GM12874 (cell line): ENCODE measurements at regions not wholly inside any gene's neighbourhood (a gene's known extent, or its start where the extent isn't known, plus 50 kb on each side); places are given as distances from the start of the nearest gene placed in this dataset.
A peak's percentile ranks its signal among the peaks of the same experiment; 100 is the strongest.

Experiments
- TF ChIP-seq, protein P1 (sequence below): IDR thresholded peaks from 2 replicates; pipeline ENCODE4 v1.5.1; 2011; ENCODE audit warnings: low read depth, mild to moderate bottlenecking, control low read depth, low read length, moderate library complexity; ENCODE audit not compliant: insufficient read depth

DNA sequence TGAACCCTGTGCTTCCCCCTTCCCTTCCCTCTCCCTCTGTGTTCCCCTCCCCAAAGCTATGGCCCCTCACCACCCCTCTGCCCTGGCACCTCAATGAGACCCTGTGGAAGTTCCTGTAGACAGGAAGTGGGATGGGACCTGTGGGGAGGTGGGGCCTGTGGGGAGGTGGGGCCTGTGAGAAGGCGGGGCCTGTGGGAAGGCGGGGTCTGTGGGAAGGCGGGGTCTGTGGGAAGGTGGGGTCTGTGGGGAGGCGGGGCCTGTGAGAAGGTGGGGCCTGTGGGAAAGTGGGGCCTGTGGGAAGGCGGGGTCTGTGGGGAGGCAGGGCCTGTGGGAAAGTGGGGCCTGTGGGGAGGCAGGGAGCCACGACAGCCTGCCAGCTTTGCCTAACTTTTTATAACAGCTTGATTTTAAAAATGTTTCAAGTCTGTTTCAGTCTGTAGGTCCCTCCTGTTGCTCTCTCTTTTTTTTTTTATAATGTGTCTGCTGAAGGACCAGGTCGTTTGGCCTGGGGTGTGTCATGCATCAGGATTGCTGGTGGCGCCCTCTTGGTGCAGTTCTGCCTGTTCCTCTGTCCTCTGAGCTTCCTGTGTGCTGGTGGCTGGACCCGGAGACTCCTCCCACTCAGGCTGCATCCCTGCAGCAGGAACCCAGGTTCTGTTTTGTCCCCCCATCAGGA, 70.5 kb upstream of the SLCO4A1 start:
- TF ChIP-seq, protein P1, sequence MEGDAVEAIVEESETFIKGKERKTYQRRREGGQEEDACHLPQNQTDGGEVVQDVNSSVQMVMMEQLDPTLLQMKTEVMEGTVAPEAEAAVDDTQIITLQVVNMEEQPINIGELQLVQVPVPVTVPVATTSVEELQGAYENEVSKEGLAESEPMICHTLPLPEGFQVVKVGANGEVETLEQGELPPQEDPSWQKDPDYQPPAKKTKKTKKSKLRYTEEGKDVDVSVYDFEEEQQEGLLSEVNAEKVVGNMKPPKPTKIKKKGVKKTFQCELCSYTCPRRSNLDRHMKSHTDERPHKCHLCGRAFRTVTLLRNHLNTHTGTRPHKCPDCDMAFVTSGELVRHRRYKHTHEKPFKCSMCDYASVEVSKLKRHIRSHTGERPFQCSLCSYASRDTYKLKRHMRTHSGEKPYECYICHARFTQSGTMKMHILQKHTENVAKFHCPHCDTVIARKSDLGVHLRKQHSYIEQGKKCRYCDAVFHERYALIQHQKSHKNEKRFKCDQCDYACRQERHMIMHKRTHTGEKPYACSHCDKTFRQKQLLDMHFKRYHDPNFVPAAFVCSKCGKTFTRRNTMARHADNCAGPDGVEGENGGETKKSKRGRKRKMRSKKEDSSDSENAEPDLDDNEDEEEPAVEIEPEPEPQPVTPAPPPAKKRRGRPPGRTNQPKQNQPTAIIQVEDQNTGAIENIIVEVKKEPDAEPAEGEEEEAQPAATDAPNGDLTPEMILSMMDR: peak; percentile 18; the same call in 1 of the 2 replicates

DNA sequence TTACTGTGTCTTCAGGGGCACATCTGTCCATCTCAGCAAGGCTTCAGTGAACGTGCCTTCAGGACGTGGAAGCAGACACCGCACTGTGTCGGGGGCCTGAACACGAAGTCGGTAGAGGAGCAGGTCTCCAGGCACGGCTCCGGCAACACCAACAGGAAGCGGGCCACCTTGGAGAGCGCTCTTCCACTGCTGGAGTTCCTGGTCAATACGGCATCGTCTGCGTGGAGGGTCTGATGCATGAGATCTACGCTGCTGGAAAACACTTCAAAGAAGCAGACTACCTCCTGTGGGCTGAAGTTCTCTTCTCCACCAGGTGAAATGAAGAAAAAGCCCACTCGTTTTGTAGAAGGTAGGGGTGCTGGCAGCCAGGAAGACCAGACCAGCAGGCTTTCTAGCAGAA, 69.3 kb upstream of the SLCO4A1 start:
- TF ChIP-seq, protein P1: no peak

DNA sequence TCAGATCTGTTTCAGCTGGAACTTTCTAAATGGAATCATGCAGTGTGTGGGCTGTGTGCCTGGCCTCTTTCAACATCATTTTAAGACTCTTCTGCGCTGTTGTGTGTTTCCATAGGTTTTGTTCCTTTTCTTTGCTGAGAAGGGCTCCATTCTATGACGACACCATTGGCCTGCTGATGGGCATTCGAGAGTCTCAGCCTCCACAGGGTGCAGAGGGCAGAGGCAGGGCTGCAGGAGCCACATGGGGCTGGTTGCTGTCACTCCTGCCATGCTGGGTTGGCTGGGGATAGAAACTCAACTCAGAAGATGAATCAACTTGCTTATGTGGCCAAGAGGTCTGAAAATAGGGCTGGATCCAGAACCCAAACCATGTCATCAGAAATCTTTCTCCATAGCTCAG, 68.5 kb upstream of the SLCO4A1 start:
- TF ChIP-seq, protein P1: no peak

DNA sequence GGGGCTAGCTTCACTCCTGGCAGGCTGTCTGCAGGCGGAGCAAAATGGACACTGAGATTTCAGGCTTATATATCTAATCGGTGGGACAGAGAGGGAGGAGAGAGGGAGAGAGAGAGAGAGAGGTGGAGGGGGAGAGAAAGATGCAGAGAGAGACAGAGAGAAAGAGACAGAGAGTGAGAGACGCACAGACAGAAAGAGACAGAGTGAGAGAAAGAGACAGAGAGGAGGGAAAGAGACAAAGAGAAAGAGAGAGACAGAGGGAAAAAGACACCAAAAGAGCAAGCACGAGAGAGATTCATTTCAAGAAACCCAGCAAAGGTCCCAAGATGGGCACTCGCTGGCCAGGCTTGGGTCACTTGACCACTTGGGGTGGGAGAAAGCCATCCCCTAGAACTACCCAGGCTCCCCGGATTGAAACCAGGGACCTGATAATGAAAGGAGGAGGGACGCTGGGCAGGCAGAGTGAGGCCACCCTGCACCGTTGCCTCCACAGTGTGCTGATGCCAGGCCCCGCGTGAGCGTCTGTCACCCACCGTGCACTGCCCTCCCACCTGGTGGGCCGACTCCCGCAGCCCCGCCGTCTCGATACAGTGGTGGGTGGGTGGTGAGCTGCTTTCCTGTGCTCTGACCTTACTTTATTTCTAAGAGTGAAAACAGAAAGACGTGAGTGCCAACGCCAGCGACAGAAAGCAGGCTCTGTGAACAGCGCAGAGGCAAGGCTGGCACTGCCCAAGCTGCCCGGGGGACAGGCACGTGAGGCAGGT, 67.9 kb upstream of the SLCO4A1 start:
- TF ChIP-seq, protein P1: no peak

DNA sequence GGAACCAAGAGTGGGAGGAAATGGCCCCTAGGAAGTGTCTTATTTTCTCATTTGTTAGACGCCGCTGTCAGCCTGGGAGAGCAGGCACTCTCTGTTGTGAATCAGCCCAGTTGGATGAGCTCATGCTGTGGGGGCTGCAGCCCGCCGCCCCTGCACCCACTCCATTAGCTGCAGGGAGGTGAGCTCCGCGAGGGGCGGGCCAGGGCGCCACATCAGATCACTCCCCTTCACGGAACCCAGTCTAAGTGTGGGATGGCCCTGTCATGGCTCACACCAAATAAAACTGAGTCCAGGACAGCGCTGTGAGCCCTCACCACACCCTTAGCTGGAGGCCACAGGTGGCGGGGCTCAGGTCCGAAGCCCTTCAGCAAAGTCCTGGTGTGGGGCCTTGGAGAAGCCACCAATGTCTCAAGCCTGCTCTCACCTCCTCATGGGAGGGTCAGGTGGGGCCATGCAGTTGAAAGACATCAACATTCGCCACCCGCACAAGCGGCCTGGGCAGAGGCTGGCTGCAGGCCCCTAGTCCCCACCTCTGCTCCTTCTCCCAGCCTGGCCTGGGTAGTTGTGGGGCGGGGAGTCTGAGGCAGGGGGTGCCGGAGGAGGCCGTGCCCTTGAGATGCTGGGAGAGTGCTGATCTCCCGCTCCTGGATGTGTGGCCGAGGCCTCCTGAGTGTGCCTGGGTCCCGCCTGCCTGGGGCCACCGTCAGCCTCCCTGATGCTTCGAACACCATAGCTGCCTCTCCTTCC, 66.2 kb upstream of the SLCO4A1 start:
- TF ChIP-seq, protein P1: no peak

DNA sequence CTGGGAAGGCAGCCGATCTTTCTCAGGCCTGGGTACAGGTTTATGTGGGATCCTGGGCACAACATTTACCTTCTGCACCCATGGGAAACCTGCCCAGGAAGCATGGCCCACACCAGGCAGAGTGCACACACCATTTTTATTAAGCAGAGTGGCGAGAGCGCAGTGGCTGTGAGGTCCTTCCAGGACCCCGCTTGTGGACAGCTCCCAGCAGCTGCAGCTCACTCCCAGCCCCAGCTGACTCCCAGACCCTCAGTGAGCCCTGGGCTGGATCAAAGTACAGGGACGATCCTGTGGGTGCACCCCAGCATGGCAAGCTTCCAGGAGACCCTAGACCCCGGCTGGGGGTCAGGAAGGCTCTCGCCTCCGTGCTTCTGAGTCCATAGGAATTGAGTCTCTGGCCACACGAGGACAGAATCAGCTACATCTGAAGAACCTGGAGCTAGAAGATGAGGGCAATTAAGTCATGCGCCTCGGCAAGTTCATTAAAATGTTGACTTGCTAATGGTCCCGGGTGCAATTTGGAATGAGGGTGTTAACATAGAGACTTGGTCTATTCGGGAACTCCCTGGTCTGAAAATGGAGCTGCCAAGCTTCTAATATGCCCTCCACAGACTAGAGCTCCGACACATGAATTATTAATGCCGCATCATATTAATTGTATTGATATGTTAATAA, 65.4 kb upstream of the SLCO4A1 start:
- TF ChIP-seq, protein P1: no peak

DNA sequence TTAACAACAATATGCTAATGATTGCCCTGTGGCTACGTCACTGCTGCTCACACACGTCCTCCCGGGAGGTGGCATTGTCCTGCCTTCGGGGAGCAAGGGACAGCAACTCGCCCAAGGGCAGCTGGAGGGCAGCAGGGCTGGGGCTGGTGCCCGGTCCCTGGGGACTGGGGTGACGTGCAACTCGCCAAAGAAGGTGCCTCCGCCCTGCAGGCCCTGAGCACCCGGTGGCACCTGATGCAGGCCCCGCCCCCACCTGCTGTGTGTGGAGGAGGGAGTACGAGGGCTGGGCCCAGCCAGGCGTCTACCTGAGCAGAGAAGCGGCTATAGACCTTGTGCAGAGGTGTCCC, 64.8 kb upstream of the SLCO4A1 start:
- TF ChIP-seq, protein P1: no peak
